T-helper 22 cell (primary cell): ENCODE measurements at regions not wholly inside any gene's neighbourhood (a gene's known extent, or its start where the extent isn't known, plus 50 kb on each side); places are given as distances from the start of the nearest gene placed in this dataset.
"Not testable (repeated sequence)": the region's sequence is repeated elsewhere in the genome, so short reads cannot be mapped to it uniquely, and the experiment has no call there.

Source experiments
- DNase-seq: peaks from one replicate; pipeline ENCODE4 v3.0.0-alpha.2; 2020; ENCODE audit warnings: low read depth

DNA sequence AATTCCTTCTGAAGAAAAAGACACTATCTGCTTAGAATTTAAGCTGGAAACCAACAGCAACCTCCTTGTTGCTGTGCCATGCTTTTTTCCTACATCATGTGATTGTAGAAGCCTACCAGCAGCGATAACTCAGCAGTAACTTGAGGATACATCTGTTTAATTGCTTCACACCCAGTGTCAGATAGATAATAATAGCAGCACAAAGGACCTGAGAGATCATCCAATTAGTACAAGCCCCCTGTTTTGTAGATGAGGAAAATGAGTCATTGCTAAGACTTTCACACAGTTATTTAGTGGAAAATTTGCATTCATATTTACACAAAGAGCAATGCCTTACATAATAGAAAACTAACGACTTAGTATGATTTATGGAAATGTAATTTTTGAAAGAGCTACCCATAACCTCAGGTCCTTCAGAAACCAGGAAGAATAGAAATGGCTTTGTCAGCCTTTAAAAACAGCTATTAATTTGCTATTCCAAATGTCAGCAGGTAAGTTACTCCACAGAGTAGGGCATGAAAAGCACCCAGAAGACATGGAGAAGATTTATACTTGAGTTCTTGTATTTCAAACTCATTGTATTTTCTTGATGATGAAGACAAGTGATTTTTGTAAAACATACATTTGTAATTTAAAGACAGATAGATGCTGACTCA, 93.7 kb upstream of the SGCG start:
- DNase-seq, result no peak

DNA sequence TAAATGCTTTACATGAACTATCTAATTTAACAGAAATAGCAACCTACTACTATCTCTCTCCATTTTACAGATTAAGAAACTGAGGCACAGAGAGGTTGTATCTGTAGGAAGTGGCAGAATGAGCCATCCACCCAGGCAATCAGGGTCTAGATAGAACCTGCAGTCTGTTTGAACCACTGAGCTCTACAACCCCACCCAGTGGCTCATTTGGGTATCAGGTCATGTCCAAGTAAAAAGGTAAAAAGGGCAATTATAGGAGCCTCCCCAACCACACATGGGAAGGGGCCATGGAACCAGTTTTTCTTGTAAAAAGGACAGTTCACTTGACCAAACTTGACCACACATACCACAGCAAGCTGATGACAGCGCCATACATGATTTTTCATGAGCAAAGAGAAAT, 92.9 kb upstream of the SGCG start:
- no peak for DNase-seq

DNA sequence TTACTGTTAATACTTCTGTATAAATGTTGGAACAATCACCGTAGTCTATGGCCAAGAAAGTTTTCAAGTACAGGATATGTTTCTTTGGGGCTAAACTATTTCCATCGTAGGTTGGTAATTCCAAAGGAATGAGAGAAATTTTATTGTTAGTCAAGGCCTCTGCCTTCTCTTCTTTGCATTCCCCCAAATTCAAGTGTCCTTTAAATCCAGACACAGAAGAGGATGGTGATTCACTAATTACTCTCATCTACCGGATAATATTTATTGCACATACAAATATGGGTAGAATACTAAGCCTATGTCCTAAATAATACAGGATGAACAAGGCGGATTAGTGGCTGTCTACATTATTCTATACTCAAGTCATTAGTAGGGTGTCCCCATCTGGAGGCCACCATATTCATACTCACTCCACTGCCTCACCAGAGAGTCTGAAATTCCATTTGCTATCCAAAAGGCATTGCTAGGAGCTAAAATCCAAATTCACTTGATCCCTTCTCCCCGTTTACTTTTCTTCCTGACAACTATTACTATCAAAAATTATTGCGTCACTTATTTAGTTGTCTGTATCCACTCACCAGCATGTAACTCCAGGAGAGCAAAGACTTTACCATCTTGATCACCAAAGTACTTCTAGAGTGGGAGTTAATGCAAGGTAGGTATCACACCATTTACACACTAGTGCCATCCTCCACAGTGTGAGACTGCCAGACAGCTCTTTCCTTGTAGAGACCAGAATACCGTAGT, 82.4 kb upstream of the SGCG start:
- no peak for DNase-seq

DNA sequence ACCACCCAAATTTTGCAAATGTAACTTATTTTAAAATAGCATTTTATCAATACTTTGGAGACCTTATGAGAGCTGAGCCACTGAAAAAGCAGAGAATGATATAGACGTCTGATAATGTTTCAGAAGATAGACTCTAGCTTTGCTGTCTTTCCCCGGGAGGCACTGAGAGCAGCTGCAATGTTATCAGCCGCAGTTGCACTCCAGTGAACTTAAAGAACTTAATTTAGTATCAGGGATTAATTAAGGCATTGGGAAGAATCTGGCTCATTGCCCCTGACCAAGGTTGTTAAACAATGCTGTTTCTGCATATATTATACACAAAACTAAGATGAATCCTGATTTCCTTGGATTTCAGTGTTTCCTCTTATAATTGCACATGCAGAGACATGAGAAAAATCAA, 75.7 kb upstream of the SGCG start:
- no peak for DNase-seq

DNA sequence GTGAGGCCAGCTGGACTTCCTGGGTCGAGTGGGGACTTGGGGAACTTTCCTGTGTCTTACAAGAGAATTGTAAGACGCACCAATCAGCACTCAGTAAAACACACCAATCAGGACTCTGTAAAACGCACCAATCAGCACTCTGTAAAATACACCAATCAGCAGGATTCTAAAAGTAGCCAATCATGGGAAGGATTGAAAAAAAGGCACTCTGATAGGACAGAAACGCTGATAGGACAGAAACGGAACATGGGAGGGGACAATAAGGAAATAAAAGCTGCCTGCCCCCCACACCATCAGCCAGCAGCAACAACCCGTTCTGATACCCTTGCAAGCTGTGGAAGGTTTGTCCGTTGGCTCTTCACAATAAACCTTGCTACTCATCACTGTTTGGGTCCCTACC, 73.1 kb upstream of the SGCG start:
- DNase-seq, result no peak

DNA sequence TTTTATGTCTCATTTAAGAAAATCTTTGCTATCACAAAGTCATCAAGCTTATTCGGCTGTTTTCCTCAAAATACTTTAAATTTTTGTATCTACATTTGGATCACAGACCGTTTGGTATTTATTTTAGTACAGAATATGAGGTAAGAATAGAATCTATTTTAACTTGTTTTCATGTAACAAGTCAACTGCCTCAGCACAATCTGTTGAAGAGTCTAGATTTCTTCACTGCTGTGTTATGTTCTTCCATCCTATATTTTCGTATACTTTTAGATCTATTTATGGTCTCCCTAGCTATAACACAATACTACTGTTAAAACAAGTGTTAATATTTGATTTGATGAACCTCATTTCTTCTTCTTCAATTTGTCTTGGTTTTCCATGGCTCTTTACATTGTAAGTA, 61.6 kb upstream of the SGCG start:
- no peak for DNase-seq

DNA sequence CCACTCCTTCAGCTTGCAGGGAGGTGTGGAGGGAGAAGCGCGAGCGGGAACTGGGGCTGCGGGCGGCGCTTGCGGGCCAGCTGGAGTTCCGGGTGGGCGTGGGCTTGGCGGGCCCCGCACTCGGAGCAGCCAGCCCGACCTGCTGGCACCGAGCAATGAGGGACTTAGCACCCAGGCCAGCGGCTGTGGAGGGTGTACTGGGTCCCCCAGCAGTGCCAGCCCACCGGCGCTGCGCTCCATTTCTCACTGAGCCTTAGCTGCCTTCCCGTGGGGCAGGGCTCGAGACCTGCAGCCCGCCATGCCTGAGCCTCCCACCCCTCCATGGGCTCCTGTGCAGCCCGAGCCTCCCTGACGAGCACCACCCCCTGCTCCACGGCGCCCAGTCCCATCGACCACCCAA, 53.2 kb upstream of the SGCG start:
- DNase-seq, result not testable (repeated sequence)

DNA sequence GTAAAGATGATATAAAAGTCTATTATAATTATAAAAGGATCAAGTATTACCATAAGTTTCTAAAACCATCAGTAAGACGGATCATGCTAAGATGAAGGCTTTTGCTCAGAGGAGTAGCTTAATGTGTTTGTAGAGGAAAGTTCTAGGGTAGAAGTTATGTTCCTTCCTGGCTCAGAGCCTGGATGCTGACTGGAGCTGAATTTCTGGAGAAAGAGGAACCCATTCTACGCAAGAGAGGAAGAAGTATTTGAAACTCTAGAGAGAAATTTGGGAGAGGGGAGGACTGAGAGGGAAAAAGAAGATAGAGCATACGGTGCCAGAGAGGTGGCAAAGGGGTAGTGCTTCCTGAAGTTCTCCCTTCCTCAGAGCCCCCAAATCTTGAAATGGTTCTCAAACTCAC, 51.4 kb upstream of the SGCG start:
- no peak for DNase-seq
